ENCODE measurements at regions not wholly inside any gene's neighbourhood (a gene's known extent, or its start where the extent isn't known, plus 50 kb on each side); places are given as distances from the start of the nearest gene placed in this dataset.

GRCh38 chr5:147169901-147170300, 64.9 kb upstream of the STK32A start:
- no peak for FAIRE-seq
- CTCF ChIA-PET = interaction anchor here (1.3 kb wide), 1 partner anchor 199 kb away, joined by 3 read pairs; no protein-coding TSS in a partner anchor
- 2% methylated on average over 3 of the region's 3 CpGs for WGBS (ENCODE audit: missing lambda C conversion rate)
- no peak overlapping the region for H3K4me3 ChIP-seq
- no peak overlapping the region for H3K27ac ChIP-seq
- H3K9me3 ChIP-seq = no peaks in the 10 kb centered on the region
- no peak overlapping the region for H3K4me2 ChIP-seq
- no peaks in the 10 kb centered on the region for H3K4me1 ChIP-seq
- POLR2A ChIA-PET = no interaction called here
- ATAC-seq = no peak
- no peak for DNase-seq (ENCODE audit: low read depth in 1 of 2, low spot score in 1 of 2)
- TF ChIP-seq SMC3 (IDR thresholded peaks at IDR 0.05) = no peak
- no peak for TF ChIP-seq CBX8 (IDR thresholded peaks at IDR 0.05)
- TF ChIP-seq GATA3 (IDR thresholded peaks at IDR 0.05; ENCODE audit: borderline replicate concordance) = no peak
- TF ChIP-seq JUNB (IDR thresholded peaks at IDR 0.05) = no peak

- no peak overlapping the region for H3K4me3 ChIP-seq
- 19% methylated on average over 4 of the region's 4 CpGs for WGBS (ENCODE audit: missing lambda C conversion rate)
- no peaks in the 10 kb centered on the region for H3K9me3 ChIP-seq
- no peaks in the 10 kb centered on the region for H3K4me1 ChIP-seq
- FAIRE-seq = no peak
- TF ChIP-seq HMGXB4 (CRISPR knock-in tag; IDR thresholded peaks at IDR 0.05; ENCODE audit: borderline replicate concordance) = no peak
- TF ChIP-seq CEBPB (IDR thresholded peaks at IDR 0.05) = no peak
- TF ChIP-seq PBX3 (IDR thresholded peaks at IDR 0.05) = no peak
- TF ChIP-seq ELK1 (IDR thresholded peaks at IDR 0.05; ENCODE audit: low read depth, low read length) = no peak
- TF ChIP-seq HOXA7 (CRISPR knock-in tag; IDR thresholded peaks at IDR 0.05) = no peak
- no peak for TF ChIP-seq HOXB5 (CRISPR knock-in tag; IDR thresholded peaks at IDR 0.05)
- TF ChIP-seq BHLHE40 (IDR thresholded peaks at IDR 0.05; ENCODE audit: low read depth, low read length) = no peak
- TF ChIP-seq REST (IDR thresholded peaks at IDR 0.05) = no peak
- POLR2A ChIA-PET = no interaction called here
- ATAC-seq = no peak
- no peak overlapping the region for H3K27ac ChIP-seq
- H3K4me2 ChIP-seq = no peak overlapping the region
- no peak for DNase-seq (ENCODE audit: low read depth in 1 of 2, low spot score in 1 of 2)
- CTCF ChIA-PET = interaction anchor here (1.3 kb wide), 1 partner anchor 198 kb away, joined by 3 read pairs; no protein-coding TSS in a partner anchor
Measured at GRCh38 chr5:147170603-147171002, 64.2 kb upstream of the STK32A start.

- ATAC-seq = no peak
- ChIA-PET CTCF (interaction anchor here (0.6 to 2.2 kb wide), 2 partner anchors 14 kb away, joined by 5 to 7 read pairs; no protein-coding TSS in a partner anchor), POLR2A (no interaction called here)
- 38% methylated on average over 2 of the region's 2 CpGs for WGBS (ENCODE audit: missing lambda C conversion rate)
- Histone ChIP-seq H3K4me1 (no peaks in the 10 kb centered on the region), H3K4me2 (no peak overlapping the region), H3K4me3 (no peak overlapping the region), H3K27ac (no peak overlapping the region), H3K9me3 (no peaks in the 10 kb centered on the region)
- no peak for FAIRE-seq
- no peak for DNase-seq (ENCODE audit: low read depth in 1 of 2, low spot score in 1 of 2)
- TF ChIP-seq SMC3 (IDR thresholded peaks at IDR 0.05) = no peak
- no peak for TF ChIP-seq FOSL2 (IDR thresholded peaks at IDR 0.05)
- TF ChIP-seq FOSL2 (CRISPR knock-in tag; IDR thresholded peaks at IDR 0.05) = no peak
Measured at GRCh38 chr5:147174671-147175265, 60.1 kb upstream of the STK32A start.
